HepG2 (cell line): ENCODE measurements at regions not wholly inside any gene's neighbourhood (a gene's known extent, or its start where the extent isn't known, plus 50 kb on each side); places are given as distances from the start of the nearest gene placed in this dataset.

Experiments
- ATF7 ChIP-seq, 2 experiments: fragments of 450-650 bp in 1 of 2; sonication (generic) in 1 of 2; formaldehyde crosslinking in 1 of 2; IDR thresholded peaks; 2 replicates each; pipeline versions ENCODE4 v1.4.0 to v1.6.1; 2016 to 2020; ENCODE audit warnings: antibody characterized with exemption in 1 of 2, mild to moderate bottlenecking in 1 of 2, missing genetic modification reagents in 1 of 2
- BRCA1 ChIP-seq: sonication (generic); formaldehyde crosslinking; IDR thresholded peaks from 2 replicates; pipeline ENCODE4 v1.4.0; 2020; ENCODE audit warnings: missing genetic modification reagents
- TAF1 ChIP-seq: sonication (generic); formaldehyde crosslinking; IDR thresholded peaks from 2 replicates; pipeline ENCODE4 v1.4.0; 2020; ENCODE audit warnings: missing genetic modification reagents
- TF ChIP-seq, protein P1 (sequence below): sonication (generic); formaldehyde crosslinking; IDR thresholded peaks from 2 replicates; pipeline ENCODE4 v1.4.0; 2020; ENCODE audit warnings: mild to moderate bottlenecking, missing genetic modification reagents

DNA sequence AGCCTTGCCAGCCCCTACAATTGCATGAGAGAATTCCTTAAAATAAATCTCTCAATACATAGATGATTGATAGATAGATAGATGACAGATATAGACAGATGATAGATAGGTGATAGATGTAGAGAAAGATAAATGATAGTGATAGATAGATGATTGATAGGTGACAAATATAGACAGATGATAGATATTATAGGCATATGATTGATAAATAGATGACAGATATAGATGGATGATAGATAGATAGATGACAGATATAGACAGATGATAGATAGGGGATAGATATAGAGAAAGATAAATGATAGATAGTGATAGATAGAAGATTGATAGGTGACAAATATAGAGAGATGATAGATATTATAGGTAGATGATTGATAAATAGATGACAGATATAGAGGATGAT, 564.6 kb downstream of the ETS1 start:
- TF ChIP-seq BRCA1 (CRISPR knock-in tag) (no peak), ATF7 (IDR thresholded peaks at IDR 0.05) (no peak), ATF7 (CRISPR knock-in tag; IDR thresholded peaks at IDR 0.05) (no peak), TAF1 (CRISPR knock-in tag) (no peak)
- TF ChIP-seq, protein P1, sequence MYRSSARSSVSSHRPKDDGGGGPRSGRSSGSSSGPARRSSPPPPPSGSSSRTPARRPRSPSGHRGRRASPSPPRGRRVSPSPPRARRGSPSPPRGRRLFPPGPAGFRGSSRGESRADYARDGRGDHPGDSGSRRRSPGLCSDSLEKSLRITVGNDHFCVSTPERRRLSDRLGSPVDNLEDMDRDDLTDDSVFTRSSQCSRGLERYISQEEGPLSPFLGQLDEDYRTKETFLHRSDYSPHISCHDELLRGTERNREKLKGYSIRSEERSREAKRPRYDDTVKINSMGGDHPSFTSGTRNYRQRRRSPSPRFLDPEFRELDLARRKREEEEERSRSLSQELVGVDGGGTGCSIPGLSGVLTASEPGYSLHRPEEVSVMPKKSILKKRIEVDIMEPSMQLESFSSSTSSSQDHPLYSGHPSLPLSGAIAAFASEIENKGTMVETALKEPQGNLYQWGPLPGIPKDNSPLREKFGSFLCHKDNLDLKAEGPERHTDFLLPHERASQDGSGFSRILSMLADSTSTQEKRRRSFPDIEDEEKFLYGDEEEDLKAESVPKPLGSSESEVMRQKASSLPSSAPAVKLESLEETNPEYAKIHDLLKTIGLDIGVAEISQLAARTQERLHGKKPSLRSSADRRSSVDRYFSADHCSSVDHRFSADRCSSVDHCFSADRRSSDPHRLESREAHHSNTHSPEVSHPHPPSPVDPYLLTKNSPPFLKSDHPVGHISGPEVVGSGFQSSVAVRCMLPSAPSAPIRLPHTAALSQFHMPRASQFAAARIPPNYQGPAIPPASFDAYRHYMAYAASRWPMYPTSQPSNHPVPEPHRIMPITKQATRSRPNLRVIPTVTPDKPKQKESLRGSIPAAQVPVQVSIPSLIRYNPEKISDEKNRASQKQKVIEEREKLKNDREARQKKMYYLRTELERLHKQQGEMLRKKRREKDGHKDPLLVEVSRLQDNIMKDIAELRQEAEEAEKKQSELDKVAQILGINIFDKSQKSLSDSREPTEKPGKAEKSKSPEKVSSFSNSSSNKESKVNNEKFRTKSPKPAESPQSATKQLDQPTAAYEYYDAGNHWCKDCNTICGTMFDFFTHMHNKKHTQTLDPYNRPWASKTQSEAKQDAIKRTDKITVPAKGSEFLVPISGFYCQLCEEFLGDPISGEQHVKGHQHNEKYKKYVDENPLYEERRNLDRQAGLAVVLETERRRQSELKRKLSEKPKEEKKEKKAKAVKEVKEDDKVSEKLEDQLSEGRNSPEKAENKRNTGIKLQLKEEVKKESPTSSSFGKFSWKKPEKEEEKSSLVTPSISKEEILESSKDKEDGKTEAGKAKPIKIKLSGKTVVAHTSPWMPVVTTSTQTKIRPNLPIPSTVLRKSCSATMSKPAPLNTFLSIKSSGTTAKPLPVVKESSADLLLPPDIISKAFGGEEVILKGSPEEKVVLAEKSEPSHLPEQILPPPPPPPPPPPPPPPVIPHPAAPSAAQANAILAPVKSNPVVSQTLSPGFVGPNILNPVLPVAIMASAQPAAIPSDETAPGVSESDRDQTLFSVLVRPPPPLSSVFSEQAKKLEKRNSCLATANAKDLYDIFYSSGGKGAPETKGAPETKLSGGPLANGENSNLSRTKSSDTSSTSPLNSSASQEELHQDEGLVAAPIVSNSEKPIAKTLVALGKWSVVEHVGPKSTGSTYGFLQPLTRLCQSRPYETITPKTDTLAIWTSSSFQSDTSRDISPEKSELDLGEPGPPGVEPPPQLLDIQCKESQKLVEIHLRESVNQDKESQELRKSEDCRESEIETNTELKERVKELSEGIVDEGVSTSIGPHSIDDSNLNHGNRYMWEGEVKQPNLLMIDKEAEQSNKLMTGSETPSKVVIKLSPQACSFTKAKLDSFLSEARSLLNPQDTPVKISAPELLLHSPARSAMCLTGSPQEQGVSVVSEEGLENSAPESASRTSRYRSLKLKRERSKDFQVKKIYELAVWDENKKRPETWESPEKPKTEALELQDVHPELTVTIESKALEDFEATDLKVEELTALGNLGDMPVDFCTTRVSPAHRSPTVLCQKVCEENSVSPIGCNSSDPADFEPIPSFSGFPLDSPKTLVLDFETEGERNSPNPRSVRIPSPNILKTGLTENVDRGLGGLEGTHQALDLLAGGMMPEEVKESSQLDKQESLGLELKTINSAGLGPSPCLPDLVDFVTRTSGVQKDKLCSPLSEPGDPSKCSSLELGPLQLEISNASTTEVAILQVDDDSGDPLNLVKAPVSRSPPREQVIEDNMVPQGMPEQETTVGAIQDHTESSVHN, result no peak
